ENCODE measurements at regions not wholly inside any gene's neighbourhood (a gene's known extent, or its start where the extent isn't known, plus 50 kb on each side); places are given as distances from the start of the nearest gene placed in this dataset.

DNA sequence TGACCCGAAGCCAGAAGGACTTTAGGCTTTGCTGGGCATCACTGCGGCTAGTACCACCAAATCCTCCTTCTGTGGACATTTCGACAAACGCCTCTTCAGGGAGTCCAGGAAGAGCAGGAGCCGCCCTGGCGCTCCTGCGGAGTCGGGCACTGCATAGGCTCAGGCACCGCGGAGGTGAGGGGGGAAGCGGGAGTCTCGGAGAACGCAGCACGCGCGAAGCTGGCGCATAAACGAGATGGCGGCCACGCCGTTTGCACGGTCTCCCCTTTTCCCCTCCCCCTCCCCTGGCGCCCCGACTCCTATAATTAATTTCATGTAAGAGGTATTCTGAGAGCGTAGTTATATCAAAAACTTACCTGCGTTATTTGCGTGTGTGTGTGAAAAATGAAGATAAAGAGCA lies 137.8 kb upstream of the GAS1 start:
- DNase-seq (ENCODE audit: low spot score): no peak

DNA sequence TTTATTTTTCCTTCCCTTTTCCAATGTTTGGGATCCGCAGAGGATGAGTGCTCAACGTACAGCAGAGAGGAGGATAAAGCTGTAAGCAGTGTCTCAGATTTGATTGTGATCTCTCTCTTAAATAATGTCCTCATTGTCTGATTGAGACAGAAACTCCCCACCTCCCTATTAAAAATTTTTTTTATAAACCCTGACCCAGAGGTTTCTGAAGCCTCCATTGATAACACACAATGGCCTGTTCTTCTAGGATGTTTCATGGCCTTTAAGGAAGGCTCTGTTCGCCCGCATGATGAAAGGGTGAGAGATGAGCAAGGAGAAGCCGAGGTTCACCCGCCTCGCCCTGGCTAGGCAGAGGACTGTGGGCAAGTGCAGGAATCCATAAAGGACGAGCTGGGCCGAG lies 138.2 kb upstream of the GAS1 start:
- no peak for DNase-seq (ENCODE audit: low spot score)

DNA sequence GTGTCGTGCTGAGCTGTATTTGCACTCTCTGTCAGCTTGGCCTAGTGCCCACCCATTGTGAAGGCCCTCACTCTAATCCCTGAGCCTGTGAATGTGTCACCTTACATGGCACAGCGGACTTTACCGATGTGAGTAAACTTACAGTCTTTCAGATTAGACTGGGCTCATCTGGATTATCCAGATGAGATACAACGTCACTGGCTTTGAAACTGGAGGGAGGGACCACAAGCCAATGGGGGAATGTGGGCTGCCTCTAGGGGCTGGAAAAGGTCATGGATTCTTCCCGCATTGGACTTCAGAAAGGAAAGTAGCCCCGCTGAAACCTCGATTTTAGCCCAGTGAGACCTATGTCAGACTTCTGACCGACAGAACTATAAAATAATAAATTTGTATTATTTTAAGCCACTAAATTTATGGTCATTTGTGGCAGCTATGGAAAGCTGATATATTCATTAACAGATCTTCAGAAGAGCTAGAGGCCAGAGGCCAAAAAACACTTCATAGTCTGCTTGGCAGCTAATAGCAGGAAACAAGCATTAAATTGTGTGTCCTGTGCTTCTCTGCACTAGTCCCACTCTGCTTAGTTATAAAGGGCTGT lies 139.0 kb upstream of the GAS1 start:
- DNase-seq (ENCODE audit: low spot score): no peak

DNA sequence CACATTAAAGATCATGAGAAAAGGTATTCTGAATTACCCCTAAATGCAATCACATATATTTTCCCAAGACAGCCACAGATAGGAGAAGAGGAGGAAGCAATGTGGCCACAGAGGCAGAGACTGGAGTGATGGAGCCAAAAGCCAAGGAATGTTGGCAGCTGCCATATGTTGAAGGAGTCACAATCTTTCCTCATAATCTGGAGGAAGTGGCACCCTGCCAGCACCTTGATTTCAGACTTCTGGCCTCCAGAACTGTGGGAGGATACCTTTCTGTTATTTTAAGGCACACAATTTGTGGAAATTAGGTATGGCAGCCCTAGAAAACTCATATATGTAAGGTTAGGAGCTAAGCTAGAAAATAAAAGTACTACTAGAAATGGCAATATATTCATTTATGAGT lies 139.9 kb upstream of the GAS1 start:
- no peak for DNase-seq (ENCODE audit: low spot score)

DNA sequence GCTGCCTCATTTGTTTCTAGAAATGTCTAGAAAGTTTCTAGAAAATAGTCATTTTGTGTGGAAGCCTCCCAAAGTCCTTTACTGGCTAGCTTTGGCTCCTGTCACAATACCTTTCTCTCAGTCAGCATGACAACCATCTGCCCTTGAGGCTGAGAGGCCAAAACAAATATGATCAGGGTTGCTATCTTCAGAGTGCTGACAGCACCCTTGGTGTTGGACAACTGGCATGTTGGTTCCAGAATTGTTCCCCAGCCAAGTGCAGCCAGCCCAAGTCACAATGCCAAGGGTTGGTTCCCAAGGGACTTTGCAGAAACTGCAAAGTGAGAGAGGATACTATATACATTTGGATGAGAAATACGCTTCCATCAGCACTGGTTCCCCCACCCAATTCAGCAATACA lies 140.9 kb upstream of the GAS1 start:
- DNase-seq (ENCODE audit: low spot score): no peak

DNA sequence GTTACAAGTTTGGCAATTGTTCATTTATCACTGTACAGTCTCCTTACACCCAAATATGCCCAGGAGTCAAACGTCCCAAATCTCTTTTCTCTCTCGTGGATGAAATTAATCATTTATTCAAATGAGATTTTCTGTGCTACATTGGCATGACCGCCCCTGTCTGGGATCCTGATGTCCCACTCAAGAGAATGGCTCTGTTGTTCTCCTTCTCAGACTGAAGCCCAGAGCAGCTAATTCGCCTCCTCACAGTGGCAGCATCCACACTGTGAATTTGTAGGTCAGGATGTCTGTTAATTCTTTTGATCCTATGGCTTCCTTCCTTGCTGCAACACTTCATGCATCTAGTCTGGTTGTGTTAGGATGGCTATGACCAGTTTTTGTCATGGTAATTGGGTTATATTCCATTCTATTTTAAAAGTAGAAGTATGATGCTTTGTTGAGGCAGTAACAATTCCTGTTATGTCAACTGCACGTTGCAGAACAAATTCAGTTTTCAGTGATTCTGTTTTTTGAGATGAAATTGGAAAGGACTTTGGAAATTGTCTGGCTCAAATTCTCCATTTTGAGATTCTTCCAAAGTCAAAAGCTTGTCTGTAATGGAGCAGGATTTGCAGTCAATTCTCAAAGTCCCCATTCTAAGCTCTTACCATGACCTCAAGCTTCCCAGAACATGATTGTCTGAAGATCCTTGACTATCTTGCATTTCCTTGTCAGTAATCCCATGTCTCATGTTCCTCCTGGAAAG lies 141.5 kb upstream of the GAS1 start:
- DNase-seq (ENCODE audit: low spot score): no peak

DNA sequence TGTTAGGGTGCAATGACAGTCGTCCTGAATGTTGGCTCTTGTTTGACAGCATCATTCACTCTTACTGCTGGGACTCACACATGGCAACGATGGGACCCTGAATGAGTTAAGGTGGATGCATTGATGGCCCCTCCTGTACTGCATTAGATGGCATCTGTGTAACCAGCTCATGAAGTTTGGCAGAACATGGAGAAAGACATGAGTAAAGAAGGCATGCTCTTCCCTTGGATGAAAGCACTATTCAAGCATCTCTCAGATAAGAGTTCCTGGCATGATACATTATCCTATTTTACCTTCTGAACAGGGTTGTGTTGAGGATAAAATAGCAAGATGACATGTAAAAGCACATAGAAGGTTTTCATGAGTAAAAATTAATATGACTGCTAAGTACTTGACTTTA lies 142.2 kb upstream of the GAS1 start:
- no peak for DNase-seq (ENCODE audit: low spot score)

DNA sequence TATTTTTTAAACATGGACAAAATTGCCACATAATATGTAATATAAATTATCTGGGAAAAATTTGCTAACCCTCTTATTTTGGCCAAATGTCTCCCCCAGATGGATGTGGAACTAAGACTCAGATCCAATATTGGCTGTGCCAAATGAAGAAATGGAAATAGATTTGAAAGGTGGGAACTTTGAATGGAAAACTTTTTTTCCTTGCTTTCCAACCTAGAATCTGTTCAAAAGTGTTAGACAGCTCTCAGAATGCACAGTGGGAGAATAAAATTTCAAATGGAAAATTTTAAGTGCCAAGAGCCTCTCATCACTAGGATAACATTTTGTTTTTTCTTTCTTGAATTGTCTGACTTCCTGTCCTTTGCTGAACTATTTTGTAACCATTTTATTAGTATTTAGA lies 142.6 kb upstream of the GAS1 start:
- DNase-seq (ENCODE audit: low spot score): no peak

DNA sequence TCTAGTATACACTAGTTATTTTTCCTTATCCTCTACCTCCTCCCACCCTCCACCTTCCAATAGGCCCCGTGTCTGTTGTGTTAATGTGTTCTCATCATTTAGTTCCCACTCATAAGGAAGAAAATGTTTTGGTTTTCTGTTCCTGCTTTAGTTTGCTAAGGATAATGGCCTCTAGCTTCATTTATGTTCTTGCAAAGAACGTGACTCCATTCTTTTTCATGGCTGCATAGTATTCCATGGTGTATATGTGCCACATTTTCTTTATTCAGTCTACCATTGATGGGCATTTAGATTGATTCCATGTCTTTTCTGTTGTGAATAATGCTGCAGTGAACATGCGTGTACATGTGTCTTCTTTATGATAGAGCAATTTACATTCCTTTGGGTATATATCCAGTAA lies 146.5 kb upstream of the GAS1 start:
- no peak for DNase-seq (ENCODE audit: low spot score)

DNA sequence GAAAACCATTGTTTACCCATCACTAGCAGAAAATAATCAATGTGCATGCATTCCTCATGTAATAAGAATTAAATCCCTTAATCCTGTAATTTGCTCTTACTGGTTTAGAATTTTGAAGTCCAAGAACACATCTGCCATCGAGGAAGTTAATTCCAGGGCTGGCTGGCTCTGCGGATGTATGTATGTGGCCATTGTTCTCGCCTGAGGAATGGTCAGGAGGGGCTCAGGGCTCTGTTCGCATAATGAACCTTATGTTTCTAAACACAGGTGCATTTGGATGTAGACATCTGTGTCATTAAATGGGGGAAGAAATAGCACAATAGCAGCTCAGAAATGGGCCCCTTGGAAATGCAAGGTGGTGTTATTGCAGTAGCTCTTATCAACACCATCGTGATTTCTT lies 148.6 kb upstream of the GAS1 start:
- DNase-seq (ENCODE audit: low spot score): no peak

DNA sequence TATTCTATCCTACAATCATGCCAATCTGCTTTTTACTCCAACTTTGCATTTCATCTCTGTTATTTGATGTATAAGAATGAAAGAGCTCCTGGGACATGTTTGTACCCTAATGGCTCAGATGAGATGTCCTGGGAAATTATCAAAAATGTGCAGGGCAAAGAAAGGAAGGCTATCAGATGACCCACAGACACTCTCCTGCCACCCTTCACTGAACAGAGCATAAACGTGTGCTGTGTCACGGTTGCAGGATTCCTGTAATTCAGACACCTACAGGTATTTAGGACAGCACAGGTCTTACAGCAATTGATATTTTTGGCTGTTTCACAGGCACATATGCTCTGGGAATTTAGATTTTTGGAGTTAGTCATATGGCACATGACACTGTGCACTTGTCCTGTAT lies 149.2 kb upstream of the GAS1 start:
- no peak for DNase-seq (ENCODE audit: low spot score)

DNA sequence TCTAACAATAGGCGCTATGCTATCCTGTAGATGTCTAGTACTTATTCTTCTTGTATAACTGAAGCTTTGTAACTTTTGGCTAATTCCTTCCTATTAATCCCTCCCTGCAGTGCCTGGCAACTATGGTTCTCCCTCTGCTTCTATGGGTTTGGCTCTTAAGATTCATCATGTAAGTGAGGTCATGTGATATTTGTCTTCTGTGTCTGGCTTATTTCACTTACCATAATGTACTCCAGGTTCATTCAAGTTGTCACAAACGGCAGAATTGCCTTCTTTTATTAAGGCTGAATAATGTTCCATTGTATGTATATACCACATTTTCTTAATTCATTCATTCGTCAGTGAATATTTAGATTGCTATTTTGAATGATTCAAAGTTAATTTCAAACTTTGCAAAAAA lies 149.9 kb upstream of the GAS1 start:
- DNase-seq (ENCODE audit: low spot score): no peak

DNA sequence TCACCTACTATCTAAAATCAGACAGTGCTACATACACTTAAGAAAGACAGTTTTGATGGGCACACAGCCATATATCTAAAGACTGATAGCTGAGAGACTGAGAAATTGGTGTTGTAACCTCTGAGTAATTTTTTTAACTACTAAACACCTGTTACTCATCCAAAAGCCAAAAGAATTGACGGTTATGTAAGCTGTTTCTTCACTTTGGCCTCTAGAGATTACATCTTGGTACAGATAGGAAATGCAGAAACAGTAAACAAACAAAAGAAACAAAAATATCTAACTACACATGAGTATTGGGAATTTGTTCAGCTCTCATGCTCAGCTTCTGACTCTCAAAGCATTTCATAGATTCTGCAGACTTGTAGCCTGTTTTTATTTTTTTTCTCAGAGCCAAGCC lies 152.1 kb upstream of the GAS1 start:
- no peak for DNase-seq (ENCODE audit: low spot score)

DNA sequence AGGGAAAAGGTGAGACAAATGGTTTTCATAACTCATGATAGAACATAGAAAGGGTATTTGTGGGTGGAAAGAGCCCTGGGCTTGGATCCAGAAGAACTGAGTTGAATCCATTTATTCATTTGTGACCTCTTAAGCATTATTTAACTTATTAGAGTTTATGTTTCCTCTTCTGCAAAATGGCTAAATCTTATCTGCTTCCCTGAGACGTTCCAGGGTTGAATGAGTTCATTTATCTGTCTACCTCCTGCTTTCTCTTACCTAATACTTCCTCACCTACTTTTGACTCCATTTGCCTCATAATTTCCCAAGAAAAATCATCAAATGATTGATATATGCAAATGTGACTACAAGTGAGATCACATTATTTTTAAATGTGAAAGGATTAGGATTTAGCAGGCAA lies 152.7 kb upstream of the GAS1 start:
- DNase-seq (ENCODE audit: low spot score): no peak

DNA sequence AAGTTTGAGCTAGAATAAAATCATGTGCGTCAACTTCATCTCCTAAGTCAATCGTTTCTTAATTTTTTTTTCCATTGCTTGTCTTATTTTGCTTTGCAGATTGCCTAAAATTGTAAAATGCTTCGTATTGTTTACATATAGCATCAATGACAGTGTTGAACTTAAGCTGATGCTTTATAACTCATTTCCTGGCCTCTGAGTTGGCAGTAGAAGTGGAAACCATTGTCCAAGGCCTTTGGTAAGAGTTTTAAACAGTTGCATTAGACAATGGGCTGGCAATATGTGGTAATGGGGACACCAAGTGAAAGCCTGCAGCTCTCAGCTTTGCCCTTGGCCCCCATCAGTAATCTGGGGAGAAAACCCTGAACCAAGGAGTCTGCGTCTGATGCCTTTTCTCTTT lies 154.8 kb upstream of the GAS1 start:
- no peak for DNase-seq (ENCODE audit: low spot score)

DNA sequence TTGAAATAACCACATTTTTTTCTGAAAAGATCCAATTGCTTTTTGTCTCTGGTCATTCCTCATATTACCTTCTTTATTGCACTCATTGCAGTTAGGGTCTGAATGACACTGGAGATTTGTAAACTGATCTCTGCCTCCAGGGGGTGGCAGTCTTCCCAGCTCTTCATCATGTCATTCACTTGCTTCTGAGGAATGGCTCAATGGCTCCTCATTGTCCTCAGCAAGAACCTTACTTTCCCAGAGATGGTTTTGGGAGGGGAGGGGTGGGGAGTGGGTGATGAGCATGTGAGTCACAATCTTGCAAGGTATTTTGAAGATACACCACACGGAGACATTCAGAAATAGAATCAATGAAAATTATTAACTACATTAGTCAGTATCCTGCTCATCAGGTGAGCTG lies 159.8 kb upstream of the GAS1 start:
- DNase-seq (ENCODE audit: low spot score): no peak

DNA sequence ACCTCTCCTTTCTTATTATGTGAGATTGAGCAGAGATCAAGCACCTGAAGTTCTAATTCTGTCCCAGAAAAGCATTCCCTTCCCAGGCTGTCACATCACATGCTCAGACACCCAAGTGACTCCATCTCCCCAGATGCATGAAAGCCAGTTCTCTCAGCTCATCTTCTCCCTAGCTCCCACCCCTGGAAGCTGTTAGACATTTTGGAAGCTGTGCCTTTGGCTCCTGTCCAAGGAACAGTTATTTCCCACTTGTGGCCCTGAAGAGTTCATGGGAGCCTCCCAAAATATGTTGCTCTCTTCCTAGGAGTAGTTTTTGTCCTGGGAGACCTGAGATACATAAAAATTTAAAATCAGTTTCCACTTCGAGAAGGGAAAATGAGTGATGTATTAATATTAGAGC lies 161.4 kb upstream of the GAS1 start:
- no peak for DNase-seq (ENCODE audit: low spot score)

DNA sequence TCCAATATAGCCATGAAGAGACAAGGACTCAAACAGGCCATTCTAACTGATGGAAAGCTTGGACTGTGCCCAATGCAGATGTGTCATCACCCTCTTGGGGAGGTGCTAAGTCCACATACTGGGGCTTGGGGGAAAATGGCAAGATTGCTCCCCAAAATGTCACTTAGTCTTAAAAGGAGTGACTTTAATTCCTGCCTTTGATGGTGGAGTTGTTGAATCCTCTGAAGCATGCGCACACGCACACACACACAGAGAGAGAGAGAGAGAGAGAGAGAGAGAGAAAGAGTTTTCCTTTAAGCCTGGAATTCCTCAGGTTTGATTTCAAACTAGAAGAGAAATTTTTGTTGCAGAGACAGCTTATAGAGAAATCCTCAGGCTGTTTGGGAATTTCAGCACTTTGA lies 161.9 kb upstream of the GAS1 start:
- DNase-seq (ENCODE audit: low spot score): no peak

DNA sequence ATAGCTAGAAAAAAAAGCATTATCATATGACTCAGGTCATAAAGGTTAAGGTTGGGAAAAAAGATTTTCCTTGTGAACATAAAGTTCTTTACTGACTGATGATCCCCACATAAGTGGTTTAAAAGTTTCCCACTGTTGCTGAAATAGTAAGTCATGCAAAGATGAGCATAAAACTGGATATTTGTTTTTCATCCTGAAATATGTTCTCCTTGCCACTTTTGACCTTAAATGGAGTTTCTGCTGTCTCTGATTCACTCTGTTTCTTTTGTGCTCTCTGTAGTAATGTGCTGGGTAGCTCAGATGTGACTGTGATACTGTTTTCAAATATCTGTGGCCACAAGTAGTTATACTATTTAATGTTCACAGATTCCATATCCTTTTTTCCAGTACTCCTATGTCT lies 162.5 kb upstream of the GAS1 start:
- DNase-seq (ENCODE audit: low spot score): no peak

DNA sequence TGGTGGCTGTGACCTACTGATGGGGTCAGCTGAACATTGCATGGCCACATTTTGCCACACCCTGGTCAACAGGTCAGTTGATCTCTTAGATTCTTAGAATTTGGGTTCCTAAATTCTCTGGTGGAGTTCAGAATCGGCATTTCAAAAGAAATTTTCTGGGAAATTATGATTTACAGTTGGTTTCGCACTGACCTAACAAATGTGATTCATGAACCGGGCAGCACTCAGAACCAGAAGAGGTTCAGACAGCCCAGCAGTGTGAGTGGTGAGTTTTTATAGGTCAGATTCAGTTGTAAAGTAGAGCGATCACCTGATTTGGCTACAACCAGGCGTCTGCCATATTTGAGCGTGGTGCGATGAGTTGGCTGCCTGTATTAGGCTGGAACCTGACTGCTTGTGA lies 163.7 kb upstream of the GAS1 start:
- DNase-seq (ENCODE audit: low spot score): no peak

DNA sequence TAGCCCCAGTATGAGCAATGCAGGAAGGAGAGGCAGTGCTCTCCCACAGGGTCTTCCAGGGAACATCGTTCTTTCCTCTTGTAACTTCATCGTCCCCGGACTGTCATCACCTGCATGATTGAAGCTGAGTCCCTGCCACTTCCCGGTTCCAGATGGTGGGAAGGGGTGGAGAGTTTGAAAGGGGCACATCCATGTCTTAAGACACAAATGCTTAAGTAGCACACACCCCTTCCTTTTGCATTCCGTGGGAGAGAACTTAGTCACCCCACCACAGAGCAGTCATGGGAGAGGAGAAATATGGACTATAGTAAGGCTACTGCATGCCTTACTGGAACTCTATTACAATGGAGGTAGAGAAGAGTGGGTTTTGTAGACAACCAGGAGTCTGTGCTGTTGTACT lies 165.3 kb upstream of the GAS1 start:
- DNase-seq (ENCODE audit: low spot score): no peak

DNA sequence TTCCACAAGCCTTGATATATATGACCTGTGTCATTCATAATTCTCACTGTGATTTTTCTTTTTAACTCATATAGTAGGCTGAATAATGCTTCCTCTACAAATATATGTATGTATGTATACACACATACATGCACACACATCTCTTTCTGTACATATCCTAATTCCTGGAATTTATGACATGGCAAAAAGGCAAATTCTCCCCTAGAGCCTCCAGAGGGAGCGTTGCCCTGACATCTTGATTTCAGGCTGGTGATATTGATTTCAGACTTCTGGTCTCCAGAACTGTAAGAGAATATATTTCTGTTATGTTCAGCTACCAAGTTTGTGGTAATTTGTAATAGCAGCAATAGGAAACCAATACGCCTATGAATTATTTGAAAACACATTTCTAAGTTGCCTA lies 166.6 kb upstream of the GAS1 start:
- peak; percentile 12 for DNase-seq (ENCODE audit: low spot score)

DNA sequence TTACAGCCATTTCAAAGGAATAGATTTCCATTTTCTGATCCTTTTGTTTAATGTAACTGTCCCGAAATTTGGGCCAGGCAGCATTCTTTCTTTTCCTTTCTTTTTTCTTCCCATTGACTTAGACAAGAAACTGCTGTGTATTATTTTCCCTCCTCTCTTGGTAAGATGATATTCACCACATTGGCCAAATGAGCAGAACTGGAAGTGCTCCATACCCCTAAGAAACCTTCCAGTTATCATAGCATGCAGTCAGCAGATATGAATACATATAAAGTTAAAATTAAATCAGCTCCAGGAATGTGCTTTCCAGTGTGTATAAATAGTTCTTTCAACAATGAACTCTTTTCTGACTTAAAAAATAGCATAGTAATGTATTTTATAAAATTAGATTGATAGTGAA lies 168.5 kb upstream of the GAS1 start:
- DNase-seq (ENCODE audit: low spot score): no peak

DNA sequence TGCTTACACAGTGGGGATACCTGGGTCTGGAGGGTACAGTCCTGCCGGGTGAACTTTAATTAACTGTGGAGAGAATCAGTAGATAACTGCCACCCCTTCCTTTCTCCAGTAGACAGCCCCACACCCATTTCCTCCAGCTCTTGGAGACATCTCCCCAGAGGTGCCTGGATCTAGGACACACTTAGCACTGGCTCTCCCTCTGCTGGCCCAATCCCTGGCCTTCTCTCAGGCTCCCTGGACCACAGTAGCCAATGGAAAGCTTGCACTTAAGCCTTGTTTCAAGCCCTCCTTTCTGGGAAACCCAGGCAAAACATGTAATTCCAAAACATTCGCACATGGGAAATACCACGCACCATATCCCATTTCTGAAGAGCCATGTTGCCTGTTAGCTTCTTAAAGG lies 169.2 kb upstream of the GAS1 start:
- no peak for DNase-seq (ENCODE audit: low spot score)
